DOHH2 (cell line): ENCODE measurements at regions not wholly inside any gene's neighbourhood (a gene's known extent, or its start where the extent isn't known, plus 50 kb on each side); places are given as distances from the start of the nearest gene placed in this dataset.

ENCODE experiments used
- H3F3A ChIP-seq: fragments of 200-600 bp; sonication (generic), shearing (Covaris generic); 2 replicates; pipeline ENCODE4 v1.6.0; 2016; ENCODE audit warnings: antibody characterized with exemption, mild to moderate bottlenecking; ENCODE audit not compliant: control insufficient read depth, insufficient read depth
- H3K27ac ChIP-seq: fragments of 200-600 bp; sonication (generic); 2 replicates; pipeline ENCODE4 v1.5.1; 2014; ENCODE audit warnings: low read depth, mild to moderate bottlenecking, low read length, moderate library complexity
- H3K27me3 ChIP-seq: fragments of 200-600 bp; sonication (generic); 2 replicates; pipeline ENCODE4 v1.6.1; 2014; ENCODE audit warnings: mild to moderate bottlenecking, low read length, mixed read lengths; ENCODE audit not compliant: control insufficient read depth
- H3K36me3 ChIP-seq: fragments of 200-600 bp; sonication (generic); 2 replicates; pipeline ENCODE4 v1.6.1; 2014; ENCODE audit warnings: mild to moderate bottlenecking, low read length, moderate library complexity, mixed read lengths; ENCODE audit not compliant: control insufficient read depth
- H3K4me1 ChIP-seq: fragments of 200-600 bp; sonication (generic); 2 replicates; pipeline ENCODE4 v1.6.1; 2014; ENCODE audit warnings: mild to moderate bottlenecking, low read length, mixed read lengths; ENCODE audit not compliant: control insufficient read depth
- H3K4me2 ChIP-seq: fragments of 200-600 bp; sonication (generic); 2 replicates; pipeline ENCODE4 v1.6.0; 2014; ENCODE audit warnings: mild to moderate bottlenecking, low read length, moderate library complexity
- H3K4me3 ChIP-seq: fragments of 200-600 bp; sonication (generic); 2 replicates; pipeline ENCODE4 v1.5.1; 2014; ENCODE audit warnings: mild to moderate bottlenecking, low read length, mixed read lengths
- H3K79me2 ChIP-seq: fragments of 200-600 bp; sonication (generic); 2 replicates; pipeline ENCODE4 v1.6.1; 2014; ENCODE audit warnings: mild to moderate bottlenecking, low read length, mixed read lengths; ENCODE audit not compliant: control insufficient read depth
- H3K9me2 ChIP-seq: fragments of 200-600 bp; sonication (generic); replicated peaks from 2 replicates; pipeline ENCODE4 v1.6.1; 2014; ENCODE audit warnings: mild to moderate bottlenecking, low read length, mixed read lengths; ENCODE audit not compliant: control insufficient read depth
- H3K9me3 ChIP-seq: fragments of 200-600 bp; sonication (generic); 2 replicates; pipeline ENCODE4 v1.6.1; 2014; ENCODE audit warnings: antibody characterized with exemption, low read length, mixed read lengths; ENCODE audit not compliant: control insufficient read depth, insufficient read depth
- H4K20me1 ChIP-seq: fragments of 200-600 bp; sonication (generic); 2 replicates; pipeline ENCODE4 v1.6.0; 2014; ENCODE audit warnings: low read depth, mild to moderate bottlenecking, antibody characterized with exemption, low read length, moderate library complexity; ENCODE audit not compliant: control insufficient read depth, insufficient read depth
- EZH2phosphoT487 ChIP-seq: fragments of 200-600 bp; sonication (generic); IDR thresholded peaks from 2 replicates; pipeline ENCODE4 v1.6.1; 2017; ENCODE audit warnings: borderline replicate concordance, mild to moderate bottlenecking, antibody characterized with exemption, low read length, moderate library complexity, mixed read lengths
- TF ChIP-seq, protein P1 (sequence below): fragments of 200-600 bp; sonication (generic); IDR thresholded peaks from one replicate; pipeline ENCODE4 v1.5.1; 2014; ENCODE audit warnings: antibody characterized with exemption, mild to moderate bottlenecking, low read depth, low read length; ENCODE audit not compliant: poor library complexity, severe bottlenecking

DNA sequence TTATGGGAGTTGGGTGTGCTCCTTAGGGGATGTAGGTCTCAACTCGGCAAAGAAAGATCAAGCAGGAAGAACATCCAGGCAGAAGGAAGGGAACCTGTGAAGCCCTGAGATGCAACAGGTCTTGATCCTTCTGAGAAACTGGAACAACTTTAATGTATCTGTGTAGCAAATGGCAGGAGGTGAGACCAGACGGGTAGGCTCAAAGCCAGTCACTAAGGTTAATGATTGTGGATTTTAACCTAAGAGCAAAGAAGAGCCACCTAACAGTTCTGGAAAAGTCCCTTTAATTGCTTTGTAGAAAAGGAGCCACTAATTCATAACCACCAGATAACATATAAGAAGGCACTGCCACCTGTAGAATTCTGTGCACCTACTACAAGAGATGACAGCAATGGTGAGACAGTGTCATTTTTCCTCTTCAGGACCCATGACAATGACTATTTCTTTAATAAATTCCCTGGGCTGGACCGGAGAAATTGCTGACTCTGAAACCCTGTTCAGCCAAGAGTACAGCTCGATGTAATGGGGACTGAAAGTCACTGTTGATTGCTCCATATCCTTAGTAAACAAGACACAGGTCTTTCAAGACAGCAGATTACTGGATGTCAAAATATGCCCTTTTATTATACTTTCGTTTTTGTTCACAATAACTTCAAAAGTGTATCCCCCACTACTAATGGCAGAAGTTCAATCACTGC lies 326.2 kb downstream of the CBLN4 start:
- Histone ChIP-seq H3K4me3 (no peak overlapping the region), H3K27me3 (no peaks in the 10 kb centered on the region), H3K4me1 (no peaks in the 10 kb centered on the region), H3K79me2 (no peaks in the 10 kb centered on the region), H3K36me3 (no peaks in the 10 kb centered on the region), H3K4me2 (no peak overlapping the region), H3K27ac (no peak overlapping the region), H3K9me2 (no peaks in the 10 kb centered on the region), H3K9me3 (no peaks in the 10 kb centered on the region), H4K20me1 (no peaks in the 10 kb centered on the region), H3F3A (no peaks in the 10 kb centered on the region)
- no peak for TF ChIP-seq EZH2phosphoT487
- TF ChIP-seq, protein P1, sequence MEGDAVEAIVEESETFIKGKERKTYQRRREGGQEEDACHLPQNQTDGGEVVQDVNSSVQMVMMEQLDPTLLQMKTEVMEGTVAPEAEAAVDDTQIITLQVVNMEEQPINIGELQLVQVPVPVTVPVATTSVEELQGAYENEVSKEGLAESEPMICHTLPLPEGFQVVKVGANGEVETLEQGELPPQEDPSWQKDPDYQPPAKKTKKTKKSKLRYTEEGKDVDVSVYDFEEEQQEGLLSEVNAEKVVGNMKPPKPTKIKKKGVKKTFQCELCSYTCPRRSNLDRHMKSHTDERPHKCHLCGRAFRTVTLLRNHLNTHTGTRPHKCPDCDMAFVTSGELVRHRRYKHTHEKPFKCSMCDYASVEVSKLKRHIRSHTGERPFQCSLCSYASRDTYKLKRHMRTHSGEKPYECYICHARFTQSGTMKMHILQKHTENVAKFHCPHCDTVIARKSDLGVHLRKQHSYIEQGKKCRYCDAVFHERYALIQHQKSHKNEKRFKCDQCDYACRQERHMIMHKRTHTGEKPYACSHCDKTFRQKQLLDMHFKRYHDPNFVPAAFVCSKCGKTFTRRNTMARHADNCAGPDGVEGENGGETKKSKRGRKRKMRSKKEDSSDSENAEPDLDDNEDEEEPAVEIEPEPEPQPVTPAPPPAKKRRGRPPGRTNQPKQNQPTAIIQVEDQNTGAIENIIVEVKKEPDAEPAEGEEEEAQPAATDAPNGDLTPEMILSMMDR: no peak

DNA sequence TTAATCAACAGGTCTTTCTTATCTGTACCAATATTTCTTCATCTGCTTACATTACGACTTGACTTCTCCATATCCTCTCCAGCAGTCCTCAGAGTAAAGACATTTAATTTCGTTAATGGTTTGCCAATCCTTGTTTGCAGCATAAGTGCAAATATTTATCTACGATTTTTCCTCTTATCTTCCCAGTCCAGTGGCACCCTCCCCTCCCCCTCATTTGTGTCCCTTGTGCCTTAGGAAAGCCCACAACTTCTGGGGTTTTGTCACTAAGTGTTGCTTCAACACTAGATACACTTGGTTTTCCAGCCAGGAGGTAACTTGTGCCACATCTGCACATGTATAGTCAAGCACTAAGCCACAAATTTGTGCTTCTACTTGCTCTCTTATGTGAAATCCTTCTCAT lies 327.2 kb downstream of the CBLN4 start:
- no peak overlapping the region for H3K4me3 ChIP-seq
- H3K4me2 ChIP-seq: no peak overlapping the region
- H4K20me1 ChIP-seq: no peaks in the 10 kb centered on the region
- TF ChIP-seq EZH2phosphoT487: no peak
- TF ChIP-seq, protein P1: no peak
- no peak overlapping the region for H3K27ac ChIP-seq
- H3K9me3 ChIP-seq: no peaks in the 10 kb centered on the region
- H3K79me2 ChIP-seq: no peaks in the 10 kb centered on the region
- H3K9me2 ChIP-seq: no peaks in the 10 kb centered on the region
- H3K27me3 ChIP-seq: no peaks in the 10 kb centered on the region
- H3F3A ChIP-seq: no peaks in the 10 kb centered on the region
- no peaks in the 10 kb centered on the region for H3K4me1 ChIP-seq
- H3K36me3 ChIP-seq: no peaks in the 10 kb centered on the region

DNA sequence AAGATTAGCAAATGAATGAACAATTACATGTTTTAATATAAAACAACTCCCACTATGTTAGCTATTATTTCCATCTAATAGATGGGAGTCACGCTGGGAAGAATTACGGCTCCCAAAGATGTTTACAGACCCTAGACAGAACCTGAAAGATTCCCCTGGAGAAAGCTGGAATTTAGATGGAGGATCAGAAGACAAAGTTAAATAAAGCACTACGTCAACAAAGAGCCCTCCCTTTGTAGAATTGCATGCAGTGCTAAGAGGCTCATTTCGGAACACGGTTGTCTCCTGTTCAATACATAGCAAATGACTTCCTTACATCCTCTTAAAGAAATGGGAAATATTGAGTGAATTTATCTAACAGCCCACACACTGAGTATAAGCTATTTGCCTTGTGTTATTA lies 328.3 kb downstream of the CBLN4 start:
- no peaks in the 10 kb centered on the region for H3K27me3 ChIP-seq
- H3K79me2 ChIP-seq: no peaks in the 10 kb centered on the region
- no peaks in the 10 kb centered on the region for H3K9me2 ChIP-seq
- TF ChIP-seq, protein P1: no peak
- H3K27ac ChIP-seq: no peak overlapping the region
- H4K20me1 ChIP-seq: no peaks in the 10 kb centered on the region
- H3K36me3 ChIP-seq: no peaks in the 10 kb centered on the region
- no peaks in the 10 kb centered on the region for H3K9me3 ChIP-seq
- H3K4me1 ChIP-seq: no peaks in the 10 kb centered on the region
- H3K4me2 ChIP-seq: no peak overlapping the region
- H3K4me3 ChIP-seq: no peak overlapping the region
- H3F3A ChIP-seq: no peaks in the 10 kb centered on the region

DNA sequence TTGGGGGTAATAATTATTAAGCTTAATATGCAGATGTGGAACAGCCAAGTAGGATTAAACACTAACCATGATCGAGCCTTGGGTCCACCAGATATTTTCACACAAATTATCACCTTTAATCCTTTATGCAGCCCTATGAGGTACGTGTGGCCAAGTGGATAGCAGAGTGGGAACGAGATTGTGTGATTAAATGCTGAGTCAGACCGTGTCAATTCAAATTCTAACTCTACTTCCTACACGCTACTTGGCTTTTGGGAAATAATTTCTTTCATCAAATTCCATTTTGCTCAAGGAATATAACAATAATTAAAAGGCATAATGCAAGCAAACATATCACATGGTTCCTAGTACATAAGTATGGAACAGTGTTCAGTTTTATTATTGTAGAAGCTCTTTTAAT lies 329.2 kb downstream of the CBLN4 start:
- no peak overlapping the region for H3K4me2 ChIP-seq
- H3K9me3 ChIP-seq: no peaks in the 10 kb centered on the region
- no peaks in the 10 kb centered on the region for H3K27me3 ChIP-seq
- no peaks in the 10 kb centered on the region for H4K20me1 ChIP-seq
- H3F3A ChIP-seq: no peaks in the 10 kb centered on the region
- H3K9me2 ChIP-seq: no peaks in the 10 kb centered on the region
- no peak for TF ChIP-seq EZH2phosphoT487
- TF ChIP-seq, protein P1: no peak
- H3K79me2 ChIP-seq: no peaks in the 10 kb centered on the region
- H3K36me3 ChIP-seq: no peaks in the 10 kb centered on the region
- H3K27ac ChIP-seq: no peak overlapping the region
- H3K4me1 ChIP-seq: no peaks in the 10 kb centered on the region
- H3K4me3 ChIP-seq: no peak overlapping the region
